ENCODE measurements at regions not wholly inside any gene's neighbourhood (a gene's known extent, or its start where the extent isn't known, plus 50 kb on each side); places are given as distances from the start of the nearest gene placed in this dataset.

- H3K27ac Mint-ChIP-seq, result no peak overlapping the region
- ChIA-PET POLR2A (no interaction called here), CTCF (no interaction called here)
- intact Hi-C loops (cut with micrococcal nuclease), result no loop called here
- no peaks in the 10 kb centered on the region for H3K9me3 Mint-ChIP-seq
- H3K4me3 Mint-ChIP-seq, result no peak overlapping the region
- ATAC-seq (ENCODE audit: low read depth) (no peak), DNase-seq (no peak)
- TF ChIP-seq CTCF (IDR thresholded peaks at IDR 0.05), result no peak
- no peaks in the 10 kb centered on the region for H3K27me3 Mint-ChIP-seq
- peaks cover 30% of the 10 kb centered on the region for H3K4me1 Mint-ChIP-seq
- H3K36me3 Mint-ChIP-seq (ENCODE audit: low read depth), result no peaks in the 10 kb centered on the region
Observed at GRCh38 chr5:56596155-56596554, 219.2 kb upstream of the MAP3K1 start.

GRCh38 chr5:56595566-56595965 lies 219.8 kb upstream of the MAP3K1 start:
- POLR2A ChIA-PET, result interaction anchor here (0.6 kb wide), 1 partner anchor 41 kb away, joined by 4 read pairs; no protein-coding TSS in a partner anchor
- intact Hi-C loops (cut with micrococcal nuclease), result no loop called here
- H3K4me3 Mint-ChIP-seq, result no peak overlapping the region
- no peak for TF ChIP-seq CTCF (IDR thresholded peaks at IDR 0.05)
- no peaks in the 10 kb centered on the region for H3K36me3 Mint-ChIP-seq (ENCODE audit: low read depth)
- no peak for DNase-seq
- H3K9me3 Mint-ChIP-seq, result no peaks in the 10 kb centered on the region
- H3K4me1 Mint-ChIP-seq, result peaks cover 30% of the 10 kb centered on the region
- CTCF ChIA-PET, result no interaction called here
- ATAC-seq (ENCODE audit: low read depth), result no peak
- H3K27me3 Mint-ChIP-seq, result no peaks in the 10 kb centered on the region
- H3K27ac Mint-ChIP-seq, result no peak overlapping the region

- Mint-ChIP-seq H3K9me3 (no peaks in the 10 kb centered on the region), H3K36me3 (ENCODE audit: low read depth) (no peaks in the 10 kb centered on the region), H3K4me3 (no peak overlapping the region), H3K4me1 (peaks cover 36% of the 10 kb centered on the region), H3K27me3 (no peaks in the 10 kb centered on the region), H3K27ac (no peak overlapping the region)
- ATAC-seq (ENCODE audit: low read depth) (no peak), DNase-seq (no peak)
- TF ChIP-seq CTCF (IDR thresholded peaks at IDR 0.05), result no peak
- intact Hi-C loops (cut with micrococcal nuclease), result no loop called here
- CTCF ChIA-PET, result no interaction called here
- POLR2A ChIA-PET, result no interaction called here
Observed at GRCh38 chr5:56594792-56595191, 220.6 kb upstream of the MAP3K1 start.

- POLR2A ChIA-PET, result no interaction called here
- H3K9me3 Mint-ChIP-seq, result no peaks in the 10 kb centered on the region
- no peak for TF ChIP-seq CTCF (IDR thresholded peaks at IDR 0.05)
- intact Hi-C loops (cut with micrococcal nuclease), result no loop called here
- peaks cover 57% of the 10 kb centered on the region for H3K4me1 Mint-ChIP-seq
- no peaks in the 10 kb centered on the region for H3K27me3 Mint-ChIP-seq
- CTCF ChIA-PET, result no interaction called here
- no peaks in the 10 kb centered on the region for H3K36me3 Mint-ChIP-seq (ENCODE audit: low read depth)
- DNase-seq (no peak), ATAC-seq (ENCODE audit: low read depth) (no peak)
- no peak overlapping the region for H3K27ac Mint-ChIP-seq
- H3K4me3 Mint-ChIP-seq, result no peak overlapping the region
Observed at GRCh38 chr5:56591081-56591480, 224.3 kb upstream of the MAP3K1 start.

GRCh38 chr5:56589481-56589860 lies 225.9 kb upstream of the MAP3K1 start:
- peak overlapping the region; percentile 64 for H3K4me3 Mint-ChIP-seq
- CTCF ChIA-PET, result interaction anchor here (1.2 to 1.7 kb wide), 3 partner anchors 97 to 249 kb away, joined by 7 to 9 read pairs (median 8); no protein-coding TSS in a partner anchor

More at GRCh38 chr5:56589481-56589860, 225.9 kb upstream of the MAP3K1 start:
- POLR2A ChIA-PET, result interaction anchor here (0.5 to 2.1 kb wide), 16 partner anchors 9 to 239 kb away, joined by 3 to 22 read pairs (median 5); partner anchors contain the start of gene MAP3K1
- intact Hi-C loops (cut with micrococcal nuclease), result loop anchor here (1.0 to 5.0 kb wide), 10 partner anchors 24 to 319 kb away; no protein-coding TSS in a partner anchor
- peaks cover 64% of the 10 kb centered on the region for H3K4me1 Mint-ChIP-seq
- no peak for ATAC-seq (ENCODE audit: low read depth)
- no peaks in the 10 kb centered on the region for H3K27me3 Mint-ChIP-seq
- no peak for DNase-seq
- H3K27ac Mint-ChIP-seq, result peak overlapping the region; percentile 97
- no peak for TF ChIP-seq CTCF (IDR thresholded peaks at IDR 0.05)
- H3K9me3 Mint-ChIP-seq, result no peaks in the 10 kb centered on the region
- H3K36me3 Mint-ChIP-seq (ENCODE audit: low read depth), result no peaks in the 10 kb centered on the region

Data from activated B cell treated with CpG ODN at 0.5 μM for 24 hours (primary cell).